Right lobe of liver (tissue), 6 donors: ENCODE measurements at regions not wholly inside any gene's neighbourhood (a gene's known extent, or its start where the extent isn't known, plus 50 kb on each side); places are given as distances from the start of the nearest gene placed in this dataset.
"Not testable (repeated sequence)": the region's sequence is repeated elsewhere in the genome, so short reads cannot be mapped to it uniquely, and the experiment has no call there.

Source experiments
- ATAC-seq, 4 donors: fragments of 200-7000 bp; cut with Tn5 transposase; one replicate each; pipeline ENCODE4 v1.9.1; 2020; ENCODE audit warnings: mild to moderate bottlenecking in 4 of 4, moderate library complexity in 4 of 4
- DNase-seq, 3 donors: peaks; one replicate each; pipeline ENCODE4 v3.0.0-alpha.2; 2020
- H3K27ac ChIP-seq, 3 donors: fragments of 200-600 bp; one replicate each; pipeline ENCODE4 v1.8.0; 2022
- H3K27me3 ChIP-seq, 2 donors: fragments of 200-600 bp; one replicate each; pipeline ENCODE4 v1.8.0; 2022
- H3K36me3 ChIP-seq, 4 donors: fragments of 200-600 bp; sonication (generic) in 1 of 4; one replicate each; pipeline versions ENCODE4 v1.5.1 to v1.8.0; 2017 to 2022; ENCODE audit warnings: control low read depth in 1 of 4
- H3K4me1 ChIP-seq, 4 donors: fragments of 200-600 bp; sonication (generic) in 1 of 4; one replicate each; pipeline versions ENCODE4 v1.5.1 to v1.8.0; 2017 to 2022; ENCODE audit warnings: control low read depth in 1 of 4
- H3K4me3 ChIP-seq, 3 donors: fragments of 200-600 bp; one replicate each; pipeline ENCODE4 v1.8.0; 2022
- H3K9me3 ChIP-seq, 4 donors: fragments of 200-600 bp; sonication (generic) in 1 of 4; one replicate each; pipeline versions ENCODE4 v1.5.1 to v1.8.0; 2017 to 2022; ENCODE audit warnings: control low read depth in 1 of 4
- POLR2A ChIP-seq: fragments of 450-650 bp; IDR thresholded peaks from one replicate; pipeline ENCODE4 v1.6.1; 2017; ENCODE audit warnings: antibody characterized with exemption, mild to moderate bottlenecking
- WGBS: methylation state at CpG from one replicate; pipeline ENCODE4 v1.1.6; 2018; ENCODE audit warnings: low coverage, low lambda C conversion rate; ENCODE audit not compliant: insufficient coverage; ENCODE audit errors: missing lambda C conversion rate; 5-methylcytosine and 5-hydroxymethylcytosine counted together
- intact Hi-C, 2 donors: fragments of 100-400 bp; cut with DNase I; formaldehyde crosslinking; loops; one replicate each; pipeline versions ENCODE4 v1.11.2 to v1.14.1; 2022
- TF ChIP-seq, protein P1 (sequence below), 4 donors: fragments of 200-600 bp in 3 of 4; fragments of 450-650 bp in 1 of 4; IDR thresholded peaks; one replicate each; pipeline versions ENCODE4 v1.5.1 to v1.8.0; 2016 to 2022; ENCODE audit warnings: antibody characterized with exemption in 4 of 4, mild to moderate bottlenecking in 2 of 4
- donor health status: DM: no; HTN: yes; CAD: no.
- donor health status: DM: no; HTN: no; CAD: no.
- donor health status: DM: no; HTN: no; CAD: no.
- donor health status: DM: no; HTN: yes; CAD: no.
- donor health status: DM: no; HTN: yes; CAD: no.

DNA sequence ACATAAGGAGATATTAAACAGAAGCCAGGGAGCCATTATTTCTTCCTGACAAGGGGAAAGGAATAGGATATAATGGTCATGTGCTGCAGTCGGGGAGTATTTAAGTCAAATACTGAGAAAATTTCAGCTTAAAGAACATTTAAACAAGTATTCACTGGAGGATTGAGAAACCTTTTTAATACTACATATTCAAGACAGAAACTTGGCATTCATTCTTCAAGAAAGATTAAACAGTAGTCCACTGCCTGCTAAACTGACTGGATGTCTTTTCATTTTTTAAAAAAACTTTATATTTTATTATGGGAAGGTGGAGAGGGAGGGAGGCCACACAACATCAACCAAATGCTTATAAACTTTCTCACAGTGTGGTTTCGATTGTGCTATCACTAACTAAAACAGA is 107.4 kb upstream of the CBLB start:
- DNase-seq = no peak

DNA sequence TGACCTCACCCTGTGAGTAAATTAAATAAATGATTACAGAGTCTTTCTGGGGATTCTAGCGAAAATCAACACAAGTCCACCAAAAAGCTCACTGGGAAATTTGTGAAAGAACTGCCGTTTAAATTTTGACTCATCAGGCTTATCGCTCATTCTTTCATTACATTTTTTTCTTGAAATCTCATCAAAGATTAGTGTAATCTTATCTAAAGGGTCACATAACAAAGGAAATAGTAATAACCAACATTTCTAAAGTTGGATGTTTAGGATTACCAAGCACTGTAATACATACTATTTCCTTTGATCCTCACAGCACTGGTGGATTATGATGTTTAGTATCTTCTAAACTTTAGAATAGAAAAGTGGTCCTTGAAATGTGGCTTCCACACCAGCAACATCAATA is 111.1 kb upstream of the CBLB start:
- Histone ChIP-seq H3K4me1 (no peaks in the 10 kb centered on the region), H3K36me3 (no peaks in the 10 kb centered on the region), H3K4me3 (no peak overlapping the region), H3K9me3 (no peaks in the 10 kb centered on the region), H3K27me3 (no peaks in the 10 kb centered on the region), H3K27ac (no peak overlapping the region)
- whole genome bisulfite sequencing = 51% methylated on average over 3 of the region's 3 CpGs
- DNase-seq = no peak
- ATAC-seq = no peak
- no peak for TF ChIP-seq POLR2A
- TF ChIP-seq, protein P1, sequence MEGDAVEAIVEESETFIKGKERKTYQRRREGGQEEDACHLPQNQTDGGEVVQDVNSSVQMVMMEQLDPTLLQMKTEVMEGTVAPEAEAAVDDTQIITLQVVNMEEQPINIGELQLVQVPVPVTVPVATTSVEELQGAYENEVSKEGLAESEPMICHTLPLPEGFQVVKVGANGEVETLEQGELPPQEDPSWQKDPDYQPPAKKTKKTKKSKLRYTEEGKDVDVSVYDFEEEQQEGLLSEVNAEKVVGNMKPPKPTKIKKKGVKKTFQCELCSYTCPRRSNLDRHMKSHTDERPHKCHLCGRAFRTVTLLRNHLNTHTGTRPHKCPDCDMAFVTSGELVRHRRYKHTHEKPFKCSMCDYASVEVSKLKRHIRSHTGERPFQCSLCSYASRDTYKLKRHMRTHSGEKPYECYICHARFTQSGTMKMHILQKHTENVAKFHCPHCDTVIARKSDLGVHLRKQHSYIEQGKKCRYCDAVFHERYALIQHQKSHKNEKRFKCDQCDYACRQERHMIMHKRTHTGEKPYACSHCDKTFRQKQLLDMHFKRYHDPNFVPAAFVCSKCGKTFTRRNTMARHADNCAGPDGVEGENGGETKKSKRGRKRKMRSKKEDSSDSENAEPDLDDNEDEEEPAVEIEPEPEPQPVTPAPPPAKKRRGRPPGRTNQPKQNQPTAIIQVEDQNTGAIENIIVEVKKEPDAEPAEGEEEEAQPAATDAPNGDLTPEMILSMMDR (IDR thresholded peaks at IDR 0.05) = no peak
- intact Hi-C loops = no loop called here

More for the DNA sequence above, 107.4 kb upstream of the CBLB start:
- no peaks in the 10 kb centered on the region for H3K4me1 ChIP-seq
- 83% methylated on average over 2 of the region's 2 CpGs for WGBS
- TF ChIP-seq POLR2A = no peak
- TF ChIP-seq, protein P1 (IDR thresholded peaks at IDR 0.05) = no peak
- H3K27me3 ChIP-seq = no peaks in the 10 kb centered on the region
- H3K36me3 ChIP-seq = no peaks in the 10 kb centered on the region
- H3K9me3 ChIP-seq = no peaks in the 10 kb centered on the region
- no peak for ATAC-seq
- intact Hi-C loops = no loop called here
- no peak overlapping the region for H3K4me3 ChIP-seq
- no peak overlapping the region for H3K27ac ChIP-seq

DNA sequence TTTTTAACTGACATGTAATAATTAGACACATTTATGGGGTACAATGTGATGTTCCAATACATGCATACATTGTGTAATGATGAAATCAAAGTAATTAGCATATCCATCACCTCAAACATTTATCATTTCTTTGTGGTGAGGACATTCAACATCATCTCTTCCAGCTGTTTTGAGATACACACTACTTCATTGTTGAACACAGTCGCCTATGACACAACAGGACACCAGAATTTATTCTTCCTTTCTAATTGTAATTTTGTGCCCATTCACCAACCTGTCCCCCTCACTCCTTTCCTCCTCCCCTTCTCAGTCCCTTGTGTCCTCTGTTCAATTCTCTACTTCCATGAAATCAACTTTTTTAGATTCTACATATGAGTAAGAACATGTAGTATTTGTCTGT is 113.4 kb upstream of the CBLB start:
- ATAC-seq (no peak), DNase-seq (no peak)
- no peak overlapping the region for H3K27ac ChIP-seq
- H3K9me3 ChIP-seq = no peaks in the 10 kb centered on the region
- intact Hi-C loops = no loop called here
- H3K4me3 ChIP-seq = no peak overlapping the region
- H3K36me3 ChIP-seq = no peaks in the 10 kb centered on the region
- WGBS = 100% methylated on average over 1 of the region's 1 CpG
- H3K27me3 ChIP-seq = no peaks in the 10 kb centered on the region
- TF ChIP-seq, protein P1 (IDR thresholded peaks at IDR 0.05) = no peak
- no peak for TF ChIP-seq POLR2A
- H3K4me1 ChIP-seq = no peaks in the 10 kb centered on the region

DNA sequence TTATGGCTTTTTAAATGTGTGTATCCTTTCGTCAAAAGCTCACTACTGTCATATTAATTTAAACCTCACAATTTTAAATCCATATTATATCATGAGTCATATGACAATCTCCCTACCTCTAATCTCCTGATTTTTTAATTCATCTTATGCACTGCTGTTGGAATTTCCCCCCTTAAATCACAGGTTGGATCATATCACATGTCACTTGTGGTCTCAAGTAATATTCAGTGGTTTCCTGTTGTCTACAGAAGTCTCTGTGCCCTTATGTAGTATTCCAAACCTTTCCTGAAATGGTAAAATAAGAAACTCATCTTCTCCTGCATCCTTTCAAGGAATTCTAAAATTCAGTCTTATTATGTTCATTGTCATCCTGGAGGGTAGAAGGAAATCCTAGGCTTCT is 116.0 kb upstream of the CBLB start:
- ATAC-seq (no peak), DNase-seq (no peak)
- Histone ChIP-seq H3K4me3 (no peak overlapping the region), H3K27ac (no peak overlapping the region), H3K27me3 (no peaks in the 10 kb centered on the region), H3K36me3 (no peaks in the 10 kb centered on the region), H3K4me1 (no peaks in the 10 kb centered on the region), H3K9me3 (no peaks in the 10 kb centered on the region)
- TF ChIP-seq, protein P1 (IDR thresholded peaks at IDR 0.05) = no peak
- TF ChIP-seq POLR2A = no peak
- 76% methylated on average over 1 of the region's 1 CpG for WGBS
- intact Hi-C loops = no loop called here

DNA sequence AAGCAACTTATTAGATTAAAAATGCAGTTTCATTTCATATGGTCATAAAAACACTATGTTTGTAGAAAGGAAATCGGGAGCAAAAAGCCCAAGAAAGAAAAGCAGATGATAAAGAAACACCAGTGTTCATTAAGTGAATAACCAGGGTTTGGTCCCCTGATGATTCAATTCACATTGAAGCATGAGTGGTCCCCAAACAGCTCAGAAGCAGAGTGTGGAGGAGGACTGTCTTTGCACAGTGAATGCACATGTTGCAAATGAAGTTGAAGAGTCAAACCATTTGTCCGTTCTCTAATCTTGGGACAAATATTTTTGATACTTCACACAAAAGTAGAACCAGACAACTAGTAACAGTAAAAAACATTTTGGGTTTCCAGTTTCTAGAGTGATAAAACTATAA is 117.5 kb upstream of the CBLB start:
- H3K27ac ChIP-seq, DNase-seq, H3K27me3 ChIP-seq, H3K4me3 ChIP-seq, intact Hi-C loops, H3K9me3 ChIP-seq, H3K36me3 ChIP-seq, ATAC-seq, H3K4me1 ChIP-seq: not testable (repeated sequence)
- WGBS = 66% methylated on average over 2 of the region's 2 CpGs
